HG03196 (cell line): ENCODE measurements at regions not wholly inside any gene's neighbourhood (a gene's known extent, or its start where the extent isn't known, plus 50 kb on each side); places are given as distances from the start of the nearest gene placed in this dataset.

Experiments
- ATAC-seq: cut with Tn5 transposase; IDR thresholded peaks from one replicate; pipeline ENCODE4 v1.9.1; 2021; ENCODE audit not compliant: unreplicated experiment

DNA sequence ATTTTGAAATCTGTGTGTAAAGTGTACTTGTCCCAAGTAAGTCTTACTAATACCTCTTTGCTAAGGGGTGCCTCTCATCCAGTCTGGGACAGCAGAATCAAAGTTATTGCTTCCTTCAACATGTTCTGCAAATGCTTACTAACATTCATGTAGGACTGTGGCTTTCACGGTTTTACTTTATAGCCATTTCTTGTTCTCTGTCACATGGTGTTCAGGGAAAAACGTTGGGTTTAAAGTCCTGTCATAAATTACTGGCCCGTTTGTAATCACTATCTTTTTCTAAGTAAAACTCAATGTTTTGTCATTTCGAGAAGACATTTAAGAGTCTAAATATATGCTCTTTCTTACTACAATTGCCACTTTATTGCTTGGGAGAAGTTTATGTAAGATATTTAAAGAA lies 321.1 kb downstream of the STIM2 start:
- no peak for ATAC-seq

DNA sequence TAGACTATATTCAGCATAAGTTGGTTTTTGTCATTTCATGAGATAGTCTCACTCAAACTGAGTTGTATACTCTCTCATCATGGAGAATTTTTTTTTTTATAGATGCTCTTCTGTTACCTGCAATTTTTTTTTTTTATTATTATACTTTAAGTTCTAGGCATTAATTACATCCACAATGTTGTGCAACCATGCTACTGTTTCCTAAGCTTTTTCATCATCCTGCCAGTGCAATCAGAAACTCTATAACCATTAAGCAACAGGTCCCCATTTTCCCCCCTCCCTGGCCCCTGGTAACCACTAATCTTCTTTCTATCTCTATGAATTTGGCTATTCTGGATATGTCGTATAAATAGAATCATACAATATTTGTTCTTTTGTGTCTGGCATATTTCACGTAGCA lies 321.6 kb downstream of the STIM2 start:
- no peak for ATAC-seq

DNA sequence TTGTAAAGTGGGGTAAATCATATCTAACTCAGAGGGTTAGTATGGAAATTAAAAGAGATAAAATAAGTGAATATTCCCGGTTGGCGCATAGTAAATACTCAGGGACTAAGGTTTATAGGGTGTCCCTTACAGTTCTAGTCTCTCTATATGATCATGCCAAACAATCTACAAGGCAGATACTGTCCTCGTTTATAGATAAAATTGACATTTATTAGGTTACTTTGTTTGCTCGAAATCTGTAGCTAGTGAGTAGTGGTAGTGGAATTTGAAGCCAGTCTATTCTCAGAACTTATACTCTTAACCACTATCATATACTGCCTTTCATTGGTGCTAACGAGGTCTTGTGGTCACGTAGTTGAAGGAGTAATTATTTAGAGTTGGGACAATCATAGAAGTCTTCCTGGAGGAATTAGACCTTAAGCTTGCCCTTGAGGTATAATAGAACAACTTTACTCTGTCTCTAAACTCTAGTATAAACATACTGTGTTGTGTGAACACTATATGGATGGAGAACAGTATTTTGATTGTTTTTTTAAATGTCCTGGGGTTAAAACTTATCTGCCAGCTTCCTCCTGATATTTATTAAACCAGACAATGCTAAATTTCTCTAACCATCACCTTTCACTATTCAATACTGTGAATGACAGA lies 324.0 kb downstream of the STIM2 start:
- ATAC-seq = no peak

DNA sequence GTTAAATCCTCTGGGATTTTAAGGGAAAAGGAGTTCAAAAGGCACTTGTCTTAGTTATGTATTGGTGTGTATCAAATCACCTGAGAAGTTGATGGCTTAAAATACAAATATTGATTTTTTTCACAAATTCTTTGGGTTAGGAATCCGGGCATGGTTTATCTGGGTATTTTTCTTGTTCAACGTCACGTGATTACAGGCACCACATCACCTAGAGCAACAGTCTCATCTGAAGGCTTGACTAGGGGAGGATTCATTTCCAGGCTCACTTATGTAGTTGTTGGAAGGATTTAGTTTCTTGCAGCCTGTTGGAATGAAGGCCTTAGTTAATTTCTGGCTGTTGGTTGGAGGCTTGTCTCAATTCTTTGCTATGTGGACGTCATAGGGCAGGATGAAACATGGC lies 326.1 kb downstream of the STIM2 start:
- no peak for ATAC-seq

DNA sequence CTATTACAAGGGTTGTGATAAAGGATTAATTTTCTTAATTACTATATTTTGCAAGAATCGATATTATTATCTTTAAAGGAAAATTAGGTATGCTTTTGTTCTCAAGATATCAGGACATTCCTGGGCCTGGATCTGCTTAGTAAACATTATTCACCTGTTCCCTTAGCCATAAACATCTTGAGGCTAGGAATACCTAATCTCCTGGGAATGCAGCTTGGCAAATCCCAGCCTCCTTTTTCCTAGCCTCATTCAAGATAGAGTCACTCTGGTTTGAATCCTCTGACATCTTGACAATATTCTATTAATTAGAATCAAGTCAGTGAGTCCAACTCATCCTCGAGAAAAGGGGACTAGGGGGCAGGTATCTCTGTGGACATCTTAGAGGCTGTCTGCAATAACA lies 327.1 kb downstream of the STIM2 start:
- ATAC-seq = no peak

DNA sequence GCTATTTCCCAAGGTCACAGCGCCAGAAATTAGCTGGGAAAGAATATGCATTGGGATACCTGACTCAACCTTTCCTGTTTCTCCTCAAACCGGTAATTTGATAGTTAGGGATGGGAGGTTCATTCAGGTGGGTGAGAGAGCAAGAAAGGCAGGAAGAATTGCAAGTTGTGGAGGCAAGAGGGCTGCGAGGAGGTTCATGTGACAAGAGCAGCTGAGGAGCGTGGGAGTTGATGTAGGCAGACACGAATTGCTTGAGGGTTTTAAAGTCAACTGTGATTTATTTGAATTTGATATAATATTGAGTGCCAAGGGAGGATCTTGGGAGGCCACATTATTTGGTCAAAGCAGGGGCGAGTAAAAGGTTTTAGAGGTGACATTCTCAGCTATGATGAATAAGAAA lies 329.0 kb downstream of the STIM2 start:
- ATAC-seq = no peak

DNA sequence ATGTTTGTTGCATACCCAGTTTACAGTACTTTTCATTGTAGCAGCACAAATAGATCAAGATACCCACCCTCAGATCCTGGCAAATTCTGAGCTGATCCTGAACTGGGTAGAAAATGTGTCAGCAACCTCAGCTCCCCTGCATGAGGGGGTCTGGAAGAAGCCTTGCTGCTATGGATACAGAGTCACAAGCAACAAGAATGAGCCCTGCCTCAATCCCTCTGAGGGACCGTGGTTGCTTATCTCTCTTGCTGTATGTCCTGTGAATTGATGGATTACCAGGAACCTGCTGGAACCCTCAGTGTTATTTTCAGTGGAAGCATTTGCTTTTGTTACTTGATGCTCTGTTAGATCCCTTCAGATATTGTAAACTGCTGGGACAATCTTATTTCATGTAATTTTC lies 331.0 kb downstream of the STIM2 start:
- no peak for ATAC-seq

DNA sequence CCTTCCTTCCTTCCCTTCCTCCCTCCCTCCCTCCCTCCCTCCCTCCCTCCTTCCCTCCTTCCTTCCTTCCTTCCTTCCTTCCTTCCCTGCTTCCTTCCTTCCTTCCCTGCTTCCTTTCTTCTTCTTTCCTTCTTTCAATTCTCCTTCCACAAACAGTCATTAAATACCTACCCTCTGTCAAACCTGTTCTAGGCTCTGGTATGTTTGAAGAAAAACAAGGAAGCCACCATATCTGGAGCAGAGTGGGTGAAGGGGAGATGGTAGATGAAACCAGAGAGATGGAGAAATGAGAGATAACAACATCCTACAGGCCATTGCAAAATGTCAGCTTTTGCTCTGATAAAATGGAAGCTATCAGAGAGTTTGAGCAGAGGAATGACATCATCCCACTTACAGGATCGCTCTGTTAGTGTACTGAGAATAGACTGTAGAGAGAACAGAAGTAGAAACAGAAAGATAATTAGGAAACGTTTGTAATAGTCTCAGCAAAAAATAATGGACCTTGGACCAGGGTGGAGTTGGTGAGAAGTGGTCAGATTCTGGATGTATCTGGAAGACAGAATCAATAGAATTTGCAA lies 334.0 kb downstream of the STIM2 start:
- ATAC-seq = no peak

DNA sequence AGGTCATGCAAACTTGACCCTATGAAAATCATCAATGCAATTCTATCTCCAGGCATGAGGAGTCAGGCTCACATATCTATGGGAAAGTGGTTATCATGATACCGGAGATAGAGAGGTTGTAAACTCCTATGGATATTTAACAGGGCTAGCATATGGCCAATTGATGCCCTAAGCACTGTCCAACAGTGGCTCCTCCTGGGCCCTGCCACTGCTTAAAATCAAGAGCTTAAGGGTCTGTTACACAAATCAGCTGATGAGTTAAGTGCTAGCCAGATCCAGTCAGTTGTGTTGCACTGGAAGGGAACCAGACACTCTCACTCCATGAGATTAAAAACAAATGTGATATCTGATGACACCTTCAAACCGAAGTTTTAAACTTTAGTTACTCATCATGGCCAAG lies 337.6 kb downstream of the STIM2 start:
- no peak for ATAC-seq

DNA sequence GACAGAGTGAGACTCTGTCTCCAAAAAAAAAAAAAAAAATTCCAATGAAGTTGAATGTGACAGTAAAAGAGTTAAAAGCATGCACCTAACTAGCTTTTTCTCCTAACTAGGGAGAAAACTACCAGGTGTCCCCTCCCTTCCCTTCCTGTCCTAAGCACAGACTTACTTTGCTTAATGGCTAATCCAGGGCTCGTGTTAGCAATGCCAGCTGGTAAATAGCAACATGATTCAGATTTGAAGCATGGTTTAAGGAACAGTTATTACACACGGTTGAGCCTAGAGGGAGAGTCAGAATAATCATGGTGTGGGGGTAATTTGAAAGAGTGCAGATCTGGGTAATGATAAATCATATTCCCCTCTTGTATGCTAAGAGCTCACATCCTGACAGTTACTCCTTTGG lies 338.3 kb downstream of the STIM2 start:
- no peak for ATAC-seq

DNA sequence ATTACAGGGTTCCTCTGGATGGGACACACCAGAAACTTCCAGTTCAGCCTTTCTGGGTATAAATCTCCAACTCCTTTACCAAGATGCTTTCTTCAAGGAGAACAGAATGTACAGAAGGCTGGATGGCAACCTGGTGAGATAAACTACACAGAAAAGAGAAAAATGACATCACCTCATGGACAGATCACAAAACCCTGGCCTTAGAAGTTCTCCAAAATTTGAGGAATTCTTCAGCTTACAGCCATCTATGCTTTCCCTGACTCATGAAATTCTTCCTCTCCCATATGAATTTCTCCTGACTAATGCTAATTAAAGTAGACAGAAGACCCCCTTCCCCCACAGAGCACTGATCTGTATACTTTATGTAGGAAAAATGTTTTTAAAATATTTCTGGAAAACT lies 345.4 kb downstream of the STIM2 start:
- ATAC-seq = no peak

DNA sequence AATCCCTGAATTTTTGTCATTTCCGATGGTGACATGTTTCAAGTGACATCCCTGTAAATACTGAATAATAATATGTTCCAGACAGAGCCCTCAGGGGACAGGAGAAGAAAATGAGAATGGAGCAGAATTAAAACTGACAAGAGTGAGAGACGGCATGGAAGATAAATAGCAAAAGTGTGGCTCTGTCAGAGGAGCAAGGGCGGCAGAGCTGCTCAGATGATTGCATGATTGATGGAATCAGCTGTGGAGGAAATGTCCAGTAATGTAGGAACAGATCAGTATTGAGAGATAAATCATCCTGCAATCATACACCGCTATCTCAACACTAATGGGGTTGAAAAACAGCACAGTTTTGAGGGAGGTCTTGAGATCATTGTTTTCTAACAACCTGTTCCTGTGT lies 350.3 kb downstream of the STIM2 start:
- ATAC-seq = no peak

DNA sequence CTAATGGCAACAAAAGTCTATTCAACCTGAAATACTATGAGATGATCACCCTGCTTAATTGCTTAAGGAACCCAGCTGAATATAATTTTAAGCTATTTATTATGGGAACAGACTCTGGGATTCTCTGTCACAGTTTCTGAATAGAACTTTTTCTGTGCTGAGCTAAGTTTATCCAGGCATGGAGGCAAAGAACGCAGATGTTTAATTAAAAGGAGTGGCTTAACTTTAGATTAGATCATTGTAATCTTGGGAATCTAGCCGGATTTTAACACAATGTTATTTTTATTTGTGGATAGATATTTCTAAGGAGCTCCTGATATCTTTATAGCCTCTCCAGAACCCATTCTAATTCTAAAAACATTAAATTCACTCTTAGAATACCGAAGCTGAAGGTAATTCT lies 353.4 kb downstream of the STIM2 start:
- ATAC-seq = no peak

DNA sequence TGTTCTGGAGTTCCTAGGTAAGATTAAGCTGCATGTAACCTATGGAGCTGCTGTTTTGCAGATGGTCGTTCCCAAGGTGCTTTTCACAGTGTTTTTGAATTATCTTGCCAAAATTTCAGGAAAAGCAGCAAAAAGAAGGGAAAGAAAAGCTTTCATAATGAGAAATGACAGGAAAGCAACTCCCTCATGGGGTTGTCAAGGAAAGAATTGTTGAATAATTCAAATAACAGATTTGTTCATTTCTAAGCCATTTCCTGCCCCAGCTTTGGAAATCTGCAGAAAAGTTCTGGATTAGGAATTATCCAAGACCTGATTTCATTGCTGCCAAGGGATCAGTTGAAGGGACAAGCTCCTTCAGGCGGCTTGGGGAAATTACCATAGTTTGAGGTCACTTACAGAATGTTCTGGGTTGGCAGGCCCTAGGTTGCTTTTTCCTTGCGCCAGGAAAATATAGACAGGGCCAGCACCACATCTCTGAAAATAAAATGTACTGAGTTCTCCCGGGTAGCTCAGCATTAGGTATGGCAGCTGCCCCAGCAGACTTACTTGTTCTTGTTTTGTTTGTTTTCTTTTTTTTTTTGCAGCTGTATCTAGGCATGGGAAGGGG lies 354.7 kb downstream of the STIM2 start:
- ATAC-seq = no peak

DNA sequence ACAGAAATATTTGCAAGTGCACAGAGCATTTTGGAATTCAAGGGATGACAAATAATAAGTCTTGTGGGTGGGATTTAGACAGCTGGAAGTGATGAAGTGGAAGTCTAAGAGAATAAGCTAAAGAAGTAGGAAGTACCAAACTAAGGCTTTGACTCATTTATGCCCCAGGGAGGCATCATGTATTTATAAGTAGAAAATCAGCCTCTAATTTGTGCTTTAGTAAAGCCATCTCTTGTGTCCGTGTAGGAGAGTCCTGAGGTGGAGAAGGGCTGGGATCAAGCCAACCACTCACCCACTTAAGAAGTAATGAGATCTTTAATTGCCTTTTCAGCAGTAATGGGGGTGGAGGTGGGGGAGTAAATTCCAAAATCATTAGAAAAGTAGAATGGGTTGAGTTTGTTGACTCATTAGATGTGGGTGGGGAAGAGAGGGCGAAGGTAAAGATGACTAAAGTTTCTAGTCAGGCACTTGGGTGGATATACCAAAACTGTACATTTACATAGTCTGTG lies 356.7 kb downstream of the STIM2 start:
- ATAC-seq = no peak

DNA sequence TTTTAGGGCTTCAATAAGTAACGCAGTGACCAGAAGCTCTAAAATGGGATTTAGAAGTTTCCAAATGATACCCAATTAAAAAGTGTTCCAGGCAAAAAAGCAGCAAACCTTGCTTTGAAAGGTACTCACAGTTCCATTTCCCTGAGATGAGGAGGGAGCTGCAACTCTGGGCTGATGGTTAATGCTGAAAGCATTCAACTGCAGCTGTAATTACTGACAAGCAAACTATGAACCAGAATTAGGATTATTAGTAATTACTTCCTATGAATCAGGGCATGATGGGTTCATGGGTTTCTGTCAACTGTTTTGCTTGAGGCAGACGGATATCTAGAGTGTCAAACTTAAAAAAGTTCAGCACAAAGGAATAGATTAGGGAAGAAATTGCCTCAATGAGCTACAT lies 357.4 kb downstream of the STIM2 start:
- no peak for ATAC-seq

DNA sequence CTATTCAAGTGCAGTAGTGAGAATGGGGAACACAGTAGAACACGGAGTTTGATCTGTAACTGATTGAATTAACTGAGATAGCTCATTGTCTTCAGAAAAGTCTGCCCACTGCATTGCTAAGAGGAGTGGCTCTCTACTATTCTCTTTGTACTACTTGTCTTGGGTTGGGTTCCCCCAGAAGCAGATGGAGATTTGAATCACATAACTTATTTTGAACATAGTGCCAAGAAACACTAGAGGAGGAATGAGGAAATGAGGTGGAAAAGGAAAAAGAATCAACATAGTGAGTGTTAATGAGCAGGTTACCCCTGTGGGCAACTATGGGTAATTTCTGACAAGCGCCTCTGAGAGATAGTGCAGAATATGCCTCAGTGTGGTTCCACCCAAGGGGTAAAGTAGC lies 362.7 kb downstream of the STIM2 start:
- no peak for ATAC-seq

DNA sequence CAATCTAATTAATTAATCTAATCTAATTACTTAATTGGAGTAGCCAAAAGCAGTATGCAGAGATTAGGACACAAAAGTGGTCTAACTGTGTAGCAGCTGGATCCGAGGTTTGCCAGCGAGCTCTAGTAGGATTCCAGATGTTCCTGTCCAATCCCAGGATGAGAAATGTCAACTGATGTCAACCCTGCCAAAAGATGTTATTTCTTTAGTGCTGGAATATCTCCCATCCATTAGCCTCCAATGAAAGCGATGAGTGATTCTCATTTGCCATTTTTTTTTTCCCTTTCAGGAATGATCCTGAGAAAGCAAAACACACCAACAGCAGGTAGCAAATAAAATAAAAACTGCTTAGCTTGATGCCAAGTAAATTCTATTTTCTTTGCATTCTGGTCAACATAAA lies 372.9 kb downstream of the STIM2 start:
- ATAC-seq = no peak

DNA sequence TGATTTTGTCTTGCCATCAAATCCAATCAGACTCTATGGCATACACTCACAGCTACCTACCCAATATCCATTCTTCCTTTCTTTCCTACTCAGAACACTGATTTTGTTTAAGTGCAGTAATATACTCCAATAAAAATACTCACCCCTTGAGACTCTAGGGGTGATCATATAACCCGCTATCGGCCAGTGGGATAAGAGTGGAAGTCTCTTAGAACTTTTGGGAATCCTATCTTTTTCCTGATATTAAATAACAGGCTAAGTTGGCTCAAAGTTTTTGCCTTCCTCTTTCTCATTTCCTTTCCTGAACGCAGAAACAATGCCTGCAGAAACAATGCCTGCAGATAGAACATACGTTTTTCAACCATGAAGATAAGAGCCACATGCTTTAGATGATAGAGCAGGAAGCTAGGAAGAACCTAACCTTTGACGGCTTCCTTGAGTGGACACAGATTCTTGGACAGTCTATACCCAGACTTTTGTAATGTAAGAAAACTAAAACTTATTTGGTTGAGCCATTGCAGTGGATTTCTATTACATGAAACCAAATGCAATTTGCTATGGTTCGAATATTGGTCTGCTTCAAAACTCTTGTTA lies 373.8 kb downstream of the STIM2 start:
- ATAC-seq = no peak

DNA sequence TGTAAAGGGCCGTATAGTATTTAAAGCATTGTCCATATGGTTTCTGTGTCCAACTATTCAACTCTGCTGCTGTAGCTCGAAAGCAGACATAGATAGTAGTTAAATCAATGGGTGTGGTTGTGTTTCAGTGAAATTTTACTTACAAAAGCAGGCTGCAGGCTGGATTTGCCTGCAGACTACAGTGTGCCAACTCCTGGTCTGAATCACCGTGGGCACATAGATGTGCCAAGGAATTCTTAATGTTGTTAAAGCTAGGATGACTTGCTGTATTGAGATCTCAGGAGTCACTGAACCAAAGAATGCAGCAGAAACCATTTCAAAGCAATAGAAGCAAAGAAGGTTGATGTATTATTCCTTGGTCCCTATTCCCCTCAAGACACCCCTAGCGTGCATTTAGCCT lies 379.0 kb downstream of the STIM2 start:
- ATAC-seq = no peak

DNA sequence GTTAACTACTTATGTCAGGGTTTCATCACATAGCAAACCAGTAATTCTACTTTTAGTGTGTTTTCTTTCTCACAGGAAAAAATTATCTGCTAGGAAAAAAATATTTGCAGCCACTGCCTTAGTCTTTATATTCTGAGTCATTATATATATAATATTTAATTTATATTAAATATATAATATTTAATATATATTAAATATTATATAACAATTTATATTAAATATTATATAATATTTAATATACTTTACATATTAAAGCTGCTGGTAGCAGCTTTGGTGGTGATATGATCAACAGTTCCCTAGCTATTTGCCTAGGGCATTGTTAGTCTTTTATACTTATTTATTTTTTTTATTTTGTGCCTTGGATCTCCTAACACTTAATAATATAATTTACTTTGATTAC lies 381.6 kb downstream of the STIM2 start:
- no peak for ATAC-seq

DNA sequence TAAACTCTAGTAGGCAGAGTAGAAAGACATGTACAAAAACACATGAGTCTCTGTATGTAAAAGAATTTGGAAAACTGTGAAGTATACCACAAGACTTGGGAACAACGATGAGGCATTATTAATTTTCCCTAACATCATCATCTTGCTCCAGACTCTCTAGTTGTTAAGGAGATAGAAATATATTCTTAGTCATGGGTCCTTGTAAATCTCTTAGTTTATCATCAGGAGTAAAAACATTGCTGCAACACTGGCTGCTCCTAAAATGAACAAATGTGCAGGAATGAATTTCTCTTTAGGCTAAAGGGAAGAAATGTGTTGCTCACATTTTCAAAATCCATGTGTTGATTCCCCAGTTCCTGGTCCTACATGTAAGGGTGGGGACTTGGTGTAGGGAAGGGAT lies 384.6 kb downstream of the STIM2 start:
- ATAC-seq = no peak
